ENCODE measurements at regions not wholly inside any gene's neighbourhood (a gene's known extent, or its start where the extent isn't known, plus 50 kb on each side); places are given as distances from the start of the nearest gene placed in this dataset.

DNA sequence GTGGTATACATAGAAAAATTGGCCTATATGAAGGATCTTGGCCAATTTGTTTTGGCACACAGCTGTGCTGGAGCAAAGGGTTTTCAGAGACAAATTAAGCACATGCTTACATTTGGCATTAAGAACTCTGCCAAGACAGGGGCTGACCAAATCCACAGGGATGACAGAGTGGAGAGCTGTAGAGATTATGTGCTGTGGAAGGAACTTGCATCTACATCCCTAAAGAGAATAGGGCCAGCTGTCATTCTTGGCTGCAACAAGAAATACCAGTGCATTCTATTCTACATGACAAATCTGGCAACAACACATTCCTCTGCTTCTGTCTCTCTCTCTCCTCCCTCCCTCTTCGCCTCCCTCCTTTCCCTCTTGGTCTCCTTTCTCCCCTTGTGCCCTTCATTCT is 75.6 kb downstream of the POM121L12 start:
- TF ChIP-seq, protein P1, sequence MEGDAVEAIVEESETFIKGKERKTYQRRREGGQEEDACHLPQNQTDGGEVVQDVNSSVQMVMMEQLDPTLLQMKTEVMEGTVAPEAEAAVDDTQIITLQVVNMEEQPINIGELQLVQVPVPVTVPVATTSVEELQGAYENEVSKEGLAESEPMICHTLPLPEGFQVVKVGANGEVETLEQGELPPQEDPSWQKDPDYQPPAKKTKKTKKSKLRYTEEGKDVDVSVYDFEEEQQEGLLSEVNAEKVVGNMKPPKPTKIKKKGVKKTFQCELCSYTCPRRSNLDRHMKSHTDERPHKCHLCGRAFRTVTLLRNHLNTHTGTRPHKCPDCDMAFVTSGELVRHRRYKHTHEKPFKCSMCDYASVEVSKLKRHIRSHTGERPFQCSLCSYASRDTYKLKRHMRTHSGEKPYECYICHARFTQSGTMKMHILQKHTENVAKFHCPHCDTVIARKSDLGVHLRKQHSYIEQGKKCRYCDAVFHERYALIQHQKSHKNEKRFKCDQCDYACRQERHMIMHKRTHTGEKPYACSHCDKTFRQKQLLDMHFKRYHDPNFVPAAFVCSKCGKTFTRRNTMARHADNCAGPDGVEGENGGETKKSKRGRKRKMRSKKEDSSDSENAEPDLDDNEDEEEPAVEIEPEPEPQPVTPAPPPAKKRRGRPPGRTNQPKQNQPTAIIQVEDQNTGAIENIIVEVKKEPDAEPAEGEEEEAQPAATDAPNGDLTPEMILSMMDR (IDR thresholded peaks at IDR 0.05): no peak
- no peak for TF ChIP-seq POLR2A (IDR thresholded peaks at IDR 0.05)
- no peak for TF ChIP-seq POLR2AphosphoS5 (IDR thresholded peaks at IDR 0.05)
